ENCODE measurements at regions not wholly inside any gene's neighbourhood (a gene's known extent, or its start where the extent isn't known, plus 50 kb on each side); places are given as distances from the start of the nearest gene placed in this dataset.

DNA sequence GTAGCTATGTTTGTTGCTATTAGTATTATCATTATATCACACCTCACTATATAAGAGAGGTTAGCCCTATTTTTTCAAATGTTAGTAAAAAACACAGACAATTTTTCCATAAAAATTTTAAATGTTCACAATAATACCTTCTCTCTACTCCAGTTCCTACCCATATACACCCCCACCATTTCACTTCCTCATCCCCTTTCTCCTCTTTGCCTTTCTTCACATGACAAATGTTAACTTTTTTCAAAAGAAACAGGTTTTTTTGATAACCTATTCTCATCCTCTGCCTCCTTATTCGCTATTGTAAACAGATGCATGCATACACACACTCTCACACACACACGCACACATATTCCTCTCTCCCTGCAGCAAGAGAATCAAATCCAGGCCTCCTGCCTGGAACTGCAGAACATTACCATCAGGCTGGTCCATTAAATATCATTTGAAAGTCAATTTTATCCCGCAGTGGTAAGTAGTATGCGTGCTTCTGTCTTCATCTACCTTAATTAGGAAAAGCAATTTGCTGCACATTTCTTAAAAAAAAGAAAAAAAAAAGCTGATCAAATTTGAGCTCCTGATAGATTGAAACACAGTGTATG lies 55.5 kb downstream of the MID1IP1 start:
- no peaks in the 10 kb centered on the region for H3K36me3 Mint-ChIP-seq (ENCODE audit: low read depth)
- no peak for ATAC-seq (replicated peaks)
- H3K4me3 Mint-ChIP-seq = no peak overlapping the region

DNA sequence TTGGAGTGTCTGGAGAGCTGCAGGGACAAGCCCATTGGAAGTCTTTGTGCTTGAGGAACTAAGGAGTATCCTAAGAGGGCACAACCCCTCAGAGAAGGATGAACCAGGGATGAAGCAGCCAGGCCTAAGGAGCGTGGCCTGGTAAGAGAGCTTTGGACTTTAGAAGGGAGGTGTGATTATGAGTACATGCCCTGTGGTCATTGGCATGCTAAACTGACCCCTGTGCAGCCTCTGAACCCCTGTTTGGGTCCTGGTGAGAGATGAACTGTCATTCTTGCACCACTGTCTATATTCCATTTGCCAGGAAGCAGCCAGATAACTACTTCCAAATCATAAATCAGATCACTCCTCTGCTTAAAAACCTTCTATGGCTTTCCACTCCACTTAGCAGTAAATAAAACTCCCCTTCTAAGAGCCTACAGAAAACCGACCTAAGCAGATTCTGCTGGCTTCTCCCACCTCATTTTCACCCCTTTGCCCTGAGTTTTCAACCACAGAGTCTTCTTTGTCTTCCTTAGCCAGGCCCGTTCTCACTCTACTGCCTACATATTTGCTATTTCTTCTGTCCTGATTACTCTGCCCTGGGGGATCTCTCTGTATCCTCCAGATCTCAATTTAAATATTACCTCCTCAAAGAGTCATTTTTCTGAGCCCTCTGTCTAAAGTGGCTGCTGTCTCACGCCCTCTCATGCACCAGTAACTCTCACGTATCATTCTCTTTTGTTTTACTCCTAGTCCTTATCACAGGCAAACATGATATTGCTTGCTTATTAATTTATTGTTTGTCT lies 56.7 kb downstream of the MID1IP1 start:
- no peak for ATAC-seq (replicated peaks)
- Mint-ChIP-seq H3K36me3 (ENCODE audit: low read depth) (no peaks in the 10 kb centered on the region), H3K27ac (no peak overlapping the region), H3K9me3 (no peaks in the 10 kb centered on the region), H3K4me1 (no peaks in the 10 kb centered on the region), H3K4me3 (no peak overlapping the region), H3K27me3 (no peaks in the 10 kb centered on the region)

More for the DNA sequence above, 55.5 kb downstream of the MID1IP1 start:
- H3K9me3 Mint-ChIP-seq = no peaks in the 10 kb centered on the region
- H3K27me3 Mint-ChIP-seq = no peaks in the 10 kb centered on the region
- H3K4me1 Mint-ChIP-seq = no peaks in the 10 kb centered on the region
- no peak overlapping the region for H3K27ac Mint-ChIP-seq

DNA sequence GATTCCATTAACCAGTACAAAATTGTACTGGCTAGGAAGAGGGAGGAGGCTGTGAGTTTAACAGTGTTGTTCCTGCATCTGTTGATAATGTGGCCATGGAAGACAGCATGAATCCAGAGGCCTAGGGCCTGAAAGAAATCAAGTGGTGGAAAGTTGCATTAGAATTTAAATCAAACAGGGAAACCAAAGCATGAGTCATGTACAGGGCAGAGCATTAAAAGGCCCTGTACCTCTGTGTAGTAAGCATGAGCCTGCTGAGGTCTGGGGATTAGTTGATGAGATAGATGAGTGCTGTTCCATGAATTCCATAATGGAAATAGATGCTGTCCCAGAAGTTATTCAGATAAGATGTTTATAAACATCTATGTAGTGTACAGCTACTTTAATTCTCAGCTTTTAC lies 58.3 kb downstream of the MID1IP1 start:
- Mint-ChIP-seq H3K4me3 (no peak overlapping the region), H3K36me3 (ENCODE audit: low read depth) (no peaks in the 10 kb centered on the region), H3K4me1 (no peaks in the 10 kb centered on the region), H3K9me3 (no peaks in the 10 kb centered on the region), H3K27me3 (no peaks in the 10 kb centered on the region), H3K27ac (no peak overlapping the region)
- peak; percentile 76 for ATAC-seq (replicated peaks)

DNA sequence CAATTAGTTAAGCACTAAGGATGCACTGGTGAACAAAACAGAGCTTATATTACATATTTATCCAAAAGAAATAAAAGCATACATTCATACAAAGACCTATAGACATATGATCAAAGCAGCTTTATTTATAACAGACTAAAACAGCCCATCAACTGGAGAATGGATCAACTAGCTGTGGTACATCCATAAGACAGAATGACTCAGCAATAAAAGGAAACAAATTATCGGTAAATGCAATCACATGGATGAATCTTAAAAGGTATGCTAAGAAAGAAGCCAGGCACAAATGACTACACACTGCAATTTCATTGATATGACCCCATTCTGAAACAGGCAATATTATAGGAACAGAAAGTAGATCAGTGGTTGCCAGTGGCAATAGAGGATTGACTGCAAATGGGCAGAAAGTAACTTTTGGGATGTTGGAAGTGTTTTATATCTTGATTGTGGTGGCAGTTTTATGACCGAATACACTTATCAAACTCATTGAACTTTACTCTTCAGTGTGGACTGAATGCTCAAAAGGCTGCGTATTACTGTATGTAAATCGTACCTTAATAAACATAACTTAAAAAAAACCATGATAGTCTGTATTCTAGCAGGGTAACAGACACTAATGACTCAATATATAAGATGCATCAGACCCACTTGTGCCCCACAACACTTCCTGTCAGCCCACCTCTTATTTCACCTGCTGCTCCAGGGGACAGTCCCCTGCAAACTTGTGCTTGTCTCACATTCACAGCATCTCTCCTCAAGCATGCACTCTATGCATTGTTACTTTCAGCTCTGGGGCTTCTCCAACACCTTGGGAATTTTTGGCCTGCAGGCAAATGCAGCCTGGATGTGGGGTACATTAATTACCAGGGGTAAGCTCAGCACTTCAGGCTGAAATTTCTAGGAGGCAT lies 59.1 kb downstream of the MID1IP1 start:
- Mint-ChIP-seq H3K36me3 (ENCODE audit: low read depth) (no peaks in the 10 kb centered on the region), H3K4me3 (no peak overlapping the region), H3K9me3 (no peaks in the 10 kb centered on the region), H3K27me3 (no peaks in the 10 kb centered on the region), H3K4me1 (no peaks in the 10 kb centered on the region), H3K27ac (no peak overlapping the region)
- ATAC-seq (replicated peaks) = peak; percentile 81

DNA sequence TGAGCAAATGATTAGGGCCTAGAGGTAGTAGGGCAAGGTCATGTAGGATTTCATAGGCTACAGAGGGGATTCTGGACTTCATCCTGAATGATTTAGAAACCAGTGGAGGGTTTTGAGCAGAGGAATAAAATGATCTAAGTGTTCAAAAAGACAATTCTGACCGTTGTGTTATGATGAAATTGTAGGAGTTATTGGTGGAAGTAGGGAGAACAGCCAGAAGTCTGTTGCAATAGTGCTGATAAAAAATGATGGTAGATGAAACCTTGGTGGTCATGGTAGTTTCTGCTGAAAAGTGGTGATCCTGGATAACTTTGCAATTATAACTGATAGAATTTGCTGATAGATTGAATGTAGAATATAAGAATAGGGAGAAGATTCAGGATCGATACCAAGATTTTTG lies 60.2 kb downstream of the MID1IP1 start:
- H3K27me3 Mint-ChIP-seq = no peaks in the 10 kb centered on the region
- H3K4me1 Mint-ChIP-seq = no peaks in the 10 kb centered on the region
- ATAC-seq (replicated peaks) = no peak
- no peaks in the 10 kb centered on the region for H3K36me3 Mint-ChIP-seq (ENCODE audit: low read depth)
- no peaks in the 10 kb centered on the region for H3K9me3 Mint-ChIP-seq
- H3K4me3 Mint-ChIP-seq = no peak overlapping the region
- H3K27ac Mint-ChIP-seq = no peak overlapping the region

DNA sequence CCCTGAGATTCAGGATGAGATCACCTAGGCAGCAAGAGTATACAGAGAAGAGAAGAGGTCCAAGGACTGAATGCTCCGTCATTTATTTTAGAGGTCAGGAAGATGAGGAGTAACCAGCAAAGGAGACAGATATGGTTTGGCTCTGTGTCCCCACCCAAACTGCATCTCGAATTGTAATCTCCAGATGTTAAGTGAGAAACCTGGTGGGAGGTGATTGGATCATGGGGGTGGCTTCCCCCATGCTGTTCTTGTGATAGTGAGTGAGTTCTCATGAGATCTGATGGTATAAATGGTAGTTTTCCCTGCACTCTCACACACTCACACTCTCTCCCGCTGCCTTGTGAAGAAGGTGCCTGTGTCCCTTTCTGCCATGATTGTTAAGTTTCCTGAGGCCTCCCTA lies 60.8 kb downstream of the MID1IP1 start:
- Mint-ChIP-seq H3K4me1 (no peaks in the 10 kb centered on the region), H3K4me3 (no peak overlapping the region), H3K36me3 (ENCODE audit: low read depth) (no peaks in the 10 kb centered on the region), H3K9me3 (no peaks in the 10 kb centered on the region), H3K27ac (no peak overlapping the region), H3K27me3 (no peaks in the 10 kb centered on the region)
- no peak for ATAC-seq (replicated peaks)

DNA sequence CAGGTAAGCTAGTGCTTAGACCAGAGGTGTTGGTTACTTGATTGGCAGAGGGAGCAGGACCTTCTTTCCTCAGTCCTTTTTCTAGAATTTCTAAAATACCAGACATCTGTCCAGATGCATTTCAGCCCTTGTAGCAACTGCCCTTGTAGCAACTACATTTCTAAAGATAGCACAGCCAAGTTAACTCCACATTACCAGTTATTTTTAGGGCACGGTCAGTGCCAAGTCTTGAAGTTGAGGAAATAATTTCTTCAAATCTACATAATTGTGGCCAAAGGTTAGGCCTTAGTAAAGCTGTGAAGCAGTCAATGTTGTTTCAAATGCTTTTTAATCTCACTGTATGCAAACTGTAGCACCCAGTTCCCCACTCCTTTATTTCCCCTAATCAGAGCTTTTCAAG lies 62.9 kb downstream of the MID1IP1 start:
- Mint-ChIP-seq H3K27me3 (no peaks in the 10 kb centered on the region), H3K4me3 (no peak overlapping the region), H3K27ac (no peak overlapping the region), H3K36me3 (ENCODE audit: low read depth) (no peaks in the 10 kb centered on the region), H3K4me1 (no peaks in the 10 kb centered on the region), H3K9me3 (no peaks in the 10 kb centered on the region)
- no peak for ATAC-seq (replicated peaks)

DNA sequence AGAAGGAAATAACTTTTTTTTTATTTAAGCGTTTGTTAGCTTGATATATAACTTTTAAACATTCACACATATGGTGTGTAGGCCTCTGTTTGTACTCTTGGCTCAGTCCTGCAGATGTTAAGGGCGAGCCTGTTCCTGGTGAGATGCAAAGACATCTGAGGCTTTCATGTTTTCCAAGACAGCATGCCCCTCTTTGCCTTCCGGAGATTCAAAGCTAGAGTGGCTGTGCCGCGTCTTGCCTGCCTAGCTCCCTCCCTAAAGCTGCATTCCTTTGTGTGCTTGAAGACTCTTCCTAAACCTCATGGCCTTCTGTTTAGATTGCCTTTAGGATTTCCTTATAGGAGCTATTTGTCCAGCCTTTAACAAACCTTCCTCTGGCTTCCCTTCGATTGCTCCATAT lies 67.1 kb downstream of the MID1IP1 start:
- no peaks in the 10 kb centered on the region for H3K4me1 Mint-ChIP-seq
- no peak for ATAC-seq (replicated peaks)
- H3K27me3 Mint-ChIP-seq = no peaks in the 10 kb centered on the region
- no peak overlapping the region for H3K27ac Mint-ChIP-seq
- H3K36me3 Mint-ChIP-seq (ENCODE audit: low read depth) = no peaks in the 10 kb centered on the region
- H3K4me3 Mint-ChIP-seq = no peak overlapping the region
- no peaks in the 10 kb centered on the region for H3K9me3 Mint-ChIP-seq

DNA sequence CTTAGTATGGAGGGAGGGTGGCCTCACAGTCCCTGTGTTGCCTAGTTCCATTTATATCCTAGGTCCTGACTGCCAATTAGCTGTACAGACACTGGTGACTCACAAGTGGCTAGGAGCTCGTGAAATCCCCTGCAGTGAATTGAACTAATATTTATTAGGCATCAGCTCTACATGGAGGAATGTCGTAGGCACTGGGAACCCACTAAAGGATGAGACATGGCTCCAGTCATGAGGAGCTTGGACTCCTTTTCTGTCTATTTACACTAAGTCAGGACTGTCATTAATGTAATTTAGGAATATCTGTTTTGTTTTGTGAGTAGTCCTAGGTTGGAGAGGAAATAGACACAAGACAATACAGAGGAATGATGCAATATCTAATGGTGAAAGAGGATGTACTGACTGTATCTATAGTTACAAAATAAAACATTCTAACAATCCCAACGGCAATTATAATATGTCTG lies 67.7 kb downstream of the MID1IP1 start:
- Mint-ChIP-seq H3K36me3 (ENCODE audit: low read depth) (no peaks in the 10 kb centered on the region), H3K9me3 (no peaks in the 10 kb centered on the region), H3K4me3 (no peak overlapping the region), H3K27me3 (no peaks in the 10 kb centered on the region), H3K4me1 (no peaks in the 10 kb centered on the region), H3K27ac (no peak overlapping the region)
- ATAC-seq (replicated peaks) = no peak

DNA sequence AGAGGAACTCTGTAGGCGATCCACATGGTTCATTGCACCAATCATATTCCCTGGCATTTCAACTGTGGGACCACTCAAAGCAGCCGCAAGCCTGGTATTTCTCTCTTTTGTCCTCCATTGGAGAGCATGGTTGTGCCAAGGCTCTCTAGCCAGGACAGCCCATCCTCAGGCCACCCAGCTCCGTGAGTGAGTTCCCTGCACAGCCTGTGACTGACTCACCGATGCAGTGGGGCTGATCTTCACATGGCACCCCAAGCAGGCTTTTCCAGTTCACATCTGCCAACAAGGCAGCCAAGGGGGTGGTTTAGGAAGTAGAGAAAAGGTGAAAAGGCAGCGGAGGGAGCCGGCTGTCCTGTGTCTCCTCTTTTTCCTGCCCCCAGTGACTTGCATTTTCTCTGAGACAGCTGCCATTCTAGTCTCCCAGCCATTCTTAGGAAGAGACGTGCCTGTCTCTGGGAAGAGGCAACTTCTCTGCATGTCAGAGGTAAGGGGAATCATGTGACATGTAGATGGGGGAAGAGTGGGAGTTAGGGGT lies 69.2 kb downstream of the MID1IP1 start:
- Mint-ChIP-seq H3K36me3 (ENCODE audit: low read depth) (no peaks in the 10 kb centered on the region), H3K27ac (no peak overlapping the region), H3K4me3 (no peak overlapping the region), H3K9me3 (no peaks in the 10 kb centered on the region), H3K4me1 (no peaks in the 10 kb centered on the region), H3K27me3 (no peaks in the 10 kb centered on the region)
- ATAC-seq (replicated peaks) = no peak

DNA sequence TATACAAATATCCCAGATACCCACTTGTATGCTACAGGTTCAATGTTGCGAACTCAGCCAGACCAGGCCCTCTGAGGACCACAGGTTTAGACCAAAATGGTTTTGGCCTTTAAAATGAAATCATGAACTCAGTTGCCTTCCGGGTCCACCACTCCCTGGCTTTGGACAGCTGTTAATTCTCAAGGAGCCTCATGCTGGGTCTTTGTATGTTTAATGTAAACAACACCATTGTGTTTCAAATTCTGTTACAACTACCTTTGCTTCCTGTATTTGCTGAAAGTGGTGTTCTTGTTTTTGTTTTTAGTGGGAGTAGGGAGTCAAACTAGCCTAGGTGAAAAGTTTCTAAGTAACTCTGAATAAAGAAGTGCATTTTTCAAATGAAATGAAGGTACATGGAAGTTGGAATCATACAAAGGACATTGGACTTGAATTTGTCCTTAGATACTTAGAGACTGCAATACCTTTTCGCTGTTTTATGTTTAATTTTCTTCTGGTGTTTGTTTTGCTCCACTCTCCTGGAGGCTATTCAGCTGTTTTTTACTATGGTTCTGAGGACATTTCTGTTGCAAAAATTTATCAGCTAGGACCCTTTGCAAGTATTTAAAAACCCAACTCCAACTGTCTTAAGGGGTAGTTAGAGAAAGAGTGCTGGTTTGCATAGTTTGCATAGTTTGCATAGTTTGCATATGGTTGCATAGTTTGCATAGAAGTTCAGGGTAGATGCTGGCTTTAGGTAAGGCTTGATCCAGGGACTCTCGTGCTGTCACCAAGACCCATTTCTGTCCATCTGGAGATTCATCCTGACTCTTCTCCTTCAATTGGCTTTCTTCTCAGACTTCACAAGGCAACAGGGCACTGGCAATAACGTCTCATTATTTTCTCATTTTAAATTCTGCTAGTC lies 70.1 kb downstream of the MID1IP1 start:
- Mint-ChIP-seq H3K27ac (no peak overlapping the region), H3K36me3 (ENCODE audit: low read depth) (no peaks in the 10 kb centered on the region), H3K27me3 (no peaks in the 10 kb centered on the region), H3K4me3 (no peak overlapping the region), H3K4me1 (no peaks in the 10 kb centered on the region), H3K9me3 (no peaks in the 10 kb centered on the region)
- no peak for ATAC-seq (replicated peaks)

DNA sequence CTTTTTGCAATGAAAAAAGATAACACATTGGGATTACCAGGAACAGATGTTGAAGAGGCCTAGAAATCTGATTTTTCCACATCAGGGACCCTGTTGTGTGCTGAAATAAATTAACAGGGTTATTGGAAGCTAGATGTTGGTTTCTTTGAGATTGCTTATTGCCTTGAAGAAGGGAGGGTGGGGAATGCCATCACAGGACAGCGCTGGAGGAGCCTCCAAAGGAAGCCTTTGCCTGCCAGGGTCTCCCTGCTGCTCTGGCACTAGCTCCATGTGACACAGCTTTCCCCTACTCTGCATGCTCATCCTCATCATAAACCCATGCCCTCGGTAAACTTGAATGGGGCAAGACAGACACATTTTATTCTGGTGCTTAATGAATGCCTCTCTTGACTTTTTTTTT lies 76.1 kb downstream of the MID1IP1 start:
- H3K4me3 Mint-ChIP-seq = no peak overlapping the region
- no peaks in the 10 kb centered on the region for H3K27me3 Mint-ChIP-seq
- H3K4me1 Mint-ChIP-seq = peaks cover 11% of the 10 kb centered on the region
- ATAC-seq (replicated peaks) = no peak
- H3K27ac Mint-ChIP-seq = no peak overlapping the region
- no peaks in the 10 kb centered on the region for H3K9me3 Mint-ChIP-seq
- no peaks in the 10 kb centered on the region for H3K36me3 Mint-ChIP-seq (ENCODE audit: low read depth)

DNA sequence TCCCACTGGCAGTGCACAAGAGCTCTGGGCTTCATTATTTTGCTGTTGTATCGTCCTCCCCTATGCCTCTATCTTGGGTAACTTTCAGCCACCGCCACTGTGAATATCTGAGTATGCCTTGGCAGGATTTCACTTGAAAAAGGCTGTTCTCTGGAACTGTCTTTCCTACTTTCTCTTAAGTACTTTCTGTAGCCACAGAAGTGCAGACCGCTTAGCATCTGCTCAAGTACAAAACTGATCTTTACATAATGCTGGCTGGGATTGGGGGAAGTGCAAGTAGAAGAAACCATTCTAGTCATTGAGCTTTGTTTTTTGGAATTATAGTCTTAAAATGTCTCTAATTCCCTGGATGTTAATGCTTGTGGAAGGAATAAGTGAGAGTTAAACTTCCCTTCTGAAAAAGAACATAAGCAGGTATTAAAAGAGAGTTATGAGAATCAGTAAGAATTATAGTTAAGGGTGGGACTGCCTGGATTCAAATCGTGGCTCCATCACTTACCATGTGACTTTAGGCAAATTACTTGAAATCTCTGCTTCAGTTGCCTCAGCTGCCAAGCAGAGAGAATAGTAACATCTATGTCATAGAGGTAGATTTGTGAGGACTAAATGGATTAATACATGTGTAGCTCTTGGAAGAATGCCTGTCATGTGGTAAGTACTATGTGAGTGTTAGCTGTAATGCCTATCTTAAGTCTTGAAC lies 77.5 kb downstream of the MID1IP1 start:
- H3K4me3 Mint-ChIP-seq = no peak overlapping the region
- H3K9me3 Mint-ChIP-seq = no peaks in the 10 kb centered on the region
- no peak overlapping the region for H3K27ac Mint-ChIP-seq
- H3K36me3 Mint-ChIP-seq (ENCODE audit: low read depth) = no peaks in the 10 kb centered on the region
- peaks cover 11% of the 10 kb centered on the region for H3K4me1 Mint-ChIP-seq
- ATAC-seq (replicated peaks) = no peak
- no peaks in the 10 kb centered on the region for H3K27me3 Mint-ChIP-seq
